Nephron (organoid): ENCODE measurements at regions not wholly inside any gene's neighbourhood (a gene's known extent, or its start where the extent isn't known, plus 50 kb on each side); places are given as distances from the start of the nearest gene placed in this dataset.

Experiments used
- H3K27ac Mint-ChIP-seq, 3 experiments: 2 replicates each; pipeline ENCODE4 v1.8.0; 2020; ENCODE audit warnings: mixed read lengths in 3 of 3, mild to moderate bottlenecking in 2 of 3, moderate library complexity in 1 of 3
- H3K27me3 Mint-ChIP-seq: 2 replicates; pipeline ENCODE4 v1.8.0; 2021; ENCODE audit warnings: low read depth, mild to moderate bottlenecking, moderate library complexity, mixed read lengths
- H3K36me3 Mint-ChIP-seq: 2 replicates; pipeline ENCODE4 v1.8.0; 2020; ENCODE audit warnings: low read depth, mixed read lengths
- H3K4me1 Mint-ChIP-seq: 2 replicates; pipeline ENCODE4 v1.8.0; 2020; ENCODE audit warnings: mixed read lengths
- H3K4me3 Mint-ChIP-seq, 3 experiments: 2 replicates each; pipeline ENCODE4 v1.8.0; 2020; ENCODE audit warnings: mild to moderate bottlenecking in 3 of 3, mixed read lengths in 3 of 3, moderate library complexity in 2 of 3
- H3K9me3 Mint-ChIP-seq: 2 replicates; pipeline ENCODE4 v1.8.0; 2020; ENCODE audit warnings: mixed read lengths
- TF ChIP-seq, protein P1 (sequence below), 3 experiments: fragments of 200-600 bp; sonication (generic); IDR thresholded peaks; one replicate each; pipeline ENCODE4 v1.5.0; 2021; ENCODE audit warnings: antibody characterized with exemption in 3 of 3; ENCODE audit not compliant: unreplicated experiment in 3 of 3

DNA sequence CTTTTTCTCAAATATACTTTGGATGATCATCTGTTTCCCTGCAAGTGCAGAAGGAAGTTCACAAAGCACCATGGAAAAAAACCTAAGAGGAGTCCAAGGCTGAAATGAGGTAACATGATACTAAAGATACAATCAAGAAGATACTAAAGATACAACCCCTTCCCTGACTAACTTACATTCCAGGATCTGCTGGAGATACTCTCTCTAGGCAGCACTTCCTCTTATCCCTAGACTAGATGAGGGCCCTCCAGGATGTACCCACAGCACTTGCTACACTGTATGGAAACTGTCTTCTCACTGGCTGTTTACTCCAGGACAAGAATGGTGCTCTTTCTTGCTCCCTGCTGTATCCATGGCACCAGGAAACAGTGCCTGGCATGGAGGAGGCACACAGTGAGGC is 116.4 kb upstream of the NFE2L3 start:
- Mint-ChIP-seq H3K36me3 (no peaks in the 10 kb centered on the region), H3K4me1 (peaks cover 18% of the 10 kb centered on the region), H3K27me3 (peaks cover 16% of the 10 kb centered on the region), H3K9me3 (peaks cover 3% of the 10 kb centered on the region), H3K27ac (no peak overlapping the region), H3K4me3 (no peak overlapping the region)
- TF ChIP-seq, protein P1, sequence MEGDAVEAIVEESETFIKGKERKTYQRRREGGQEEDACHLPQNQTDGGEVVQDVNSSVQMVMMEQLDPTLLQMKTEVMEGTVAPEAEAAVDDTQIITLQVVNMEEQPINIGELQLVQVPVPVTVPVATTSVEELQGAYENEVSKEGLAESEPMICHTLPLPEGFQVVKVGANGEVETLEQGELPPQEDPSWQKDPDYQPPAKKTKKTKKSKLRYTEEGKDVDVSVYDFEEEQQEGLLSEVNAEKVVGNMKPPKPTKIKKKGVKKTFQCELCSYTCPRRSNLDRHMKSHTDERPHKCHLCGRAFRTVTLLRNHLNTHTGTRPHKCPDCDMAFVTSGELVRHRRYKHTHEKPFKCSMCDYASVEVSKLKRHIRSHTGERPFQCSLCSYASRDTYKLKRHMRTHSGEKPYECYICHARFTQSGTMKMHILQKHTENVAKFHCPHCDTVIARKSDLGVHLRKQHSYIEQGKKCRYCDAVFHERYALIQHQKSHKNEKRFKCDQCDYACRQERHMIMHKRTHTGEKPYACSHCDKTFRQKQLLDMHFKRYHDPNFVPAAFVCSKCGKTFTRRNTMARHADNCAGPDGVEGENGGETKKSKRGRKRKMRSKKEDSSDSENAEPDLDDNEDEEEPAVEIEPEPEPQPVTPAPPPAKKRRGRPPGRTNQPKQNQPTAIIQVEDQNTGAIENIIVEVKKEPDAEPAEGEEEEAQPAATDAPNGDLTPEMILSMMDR (IDR thresholded peaks at IDR 0.05; ENCODE audit: unreplicated experiment in 3 of 3), result no peak

DNA sequence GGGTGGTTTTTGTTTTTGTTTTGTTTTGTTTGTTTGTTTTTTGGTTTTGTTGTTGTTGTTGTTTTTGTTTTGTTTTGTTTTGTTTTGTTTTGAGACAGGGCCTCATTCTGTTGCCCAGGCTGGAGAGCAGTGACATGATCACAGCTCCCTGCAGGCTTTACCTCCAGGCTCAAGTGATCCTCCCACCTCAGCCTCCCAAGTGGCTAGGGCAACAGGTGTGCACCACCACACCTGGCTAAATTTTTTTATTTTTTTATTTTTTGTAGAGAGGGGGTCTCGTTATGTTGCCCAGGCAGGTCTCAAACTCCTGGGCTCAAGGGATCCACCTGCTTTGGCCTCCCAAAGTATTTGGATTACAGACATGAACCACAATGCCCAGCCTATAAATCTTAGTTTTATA is 115.9 kb upstream of the NFE2L3 start:
- Mint-ChIP-seq H3K9me3 (peaks cover 3% of the 10 kb centered on the region), H3K27me3 (peaks cover 16% of the 10 kb centered on the region), H3K4me1 (peaks cover 18% of the 10 kb centered on the region), H3K4me3 (no peak overlapping the region), H3K27ac (no peak overlapping the region), H3K36me3 (no peaks in the 10 kb centered on the region)
- TF ChIP-seq, protein P1 (IDR thresholded peaks at IDR 0.05; ENCODE audit: unreplicated experiment in 3 of 3), result no peak

DNA sequence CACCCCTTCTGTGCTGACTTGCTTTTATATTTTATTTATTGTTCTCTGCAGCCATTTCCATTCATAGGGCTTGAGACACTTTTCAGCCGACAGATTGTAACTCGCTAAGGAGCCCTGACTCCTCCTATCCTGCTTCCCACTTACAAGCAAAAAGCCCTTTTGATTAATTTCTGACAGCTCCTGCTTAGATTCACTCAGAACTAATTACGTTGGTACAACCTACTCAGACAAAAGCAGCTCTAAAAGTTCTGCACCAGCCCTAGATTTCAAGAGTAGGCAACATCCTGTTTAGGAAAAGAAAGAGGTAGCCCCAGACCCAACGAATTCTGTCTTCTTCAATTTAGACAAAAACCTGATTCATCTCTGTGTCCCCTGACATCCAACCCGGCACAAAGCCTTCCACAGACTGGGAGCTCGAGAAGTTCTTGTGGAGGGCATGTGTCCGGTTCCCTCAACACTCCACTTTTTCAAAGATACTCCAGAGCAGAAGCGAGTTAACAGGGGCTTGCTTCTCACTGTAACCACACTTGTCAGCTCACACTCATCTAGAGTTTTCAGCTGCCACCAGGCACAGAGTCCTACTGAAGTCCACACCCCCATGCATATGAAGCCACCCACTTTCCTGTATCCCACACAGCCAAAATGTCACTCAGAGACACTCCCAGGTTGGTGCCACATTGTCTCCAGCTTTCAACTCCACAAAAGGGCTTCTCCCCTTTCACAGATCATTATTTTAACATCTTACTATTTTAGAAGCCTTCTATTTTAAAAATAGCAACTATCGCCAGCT is 113.6 kb upstream of the NFE2L3 start:
- Mint-ChIP-seq H3K4me3 (peak overlapping the region in 1 of 3 experiments; percentile 36), H3K27me3 (peaks cover 16% of the 10 kb centered on the region), H3K9me3 (peaks cover 3% of the 10 kb centered on the region), H3K27ac (peak overlapping the region in 2 of 3 experiments; percentile 14 to 15), H3K4me1 (peaks cover 18% of the 10 kb centered on the region), H3K36me3 (no peaks in the 10 kb centered on the region)
- TF ChIP-seq, protein P1 (IDR thresholded peaks at IDR 0.05; ENCODE audit: unreplicated experiment in 3 of 3), result no peak

DNA sequence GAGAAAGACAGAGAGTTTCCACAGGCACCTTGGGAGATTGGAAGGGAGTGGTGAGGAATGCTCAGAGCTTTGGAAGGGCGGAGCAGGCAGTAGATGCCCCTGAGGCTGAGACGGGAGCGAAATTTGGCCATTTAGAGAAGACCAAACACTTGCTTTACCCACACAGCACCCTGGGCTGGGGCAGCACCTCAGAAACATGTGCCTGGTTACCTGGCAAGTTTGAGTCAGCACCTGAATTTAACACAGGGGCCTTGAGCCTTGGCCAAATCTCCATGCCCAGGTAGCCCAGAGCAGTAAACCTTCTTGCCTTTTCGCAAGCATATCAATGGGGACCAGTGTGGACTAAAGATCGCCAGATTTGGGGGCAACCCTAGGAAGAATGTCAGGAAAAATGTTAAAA is 111.9 kb upstream of the NFE2L3 start:
- no peaks in the 10 kb centered on the region for H3K36me3 Mint-ChIP-seq
- H3K4me3 Mint-ChIP-seq, result no peak overlapping the region
- peaks cover 3% of the 10 kb centered on the region for H3K9me3 Mint-ChIP-seq
- peaks cover 16% of the 10 kb centered on the region for H3K27me3 Mint-ChIP-seq
- no peak overlapping the region for H3K27ac Mint-ChIP-seq
- H3K4me1 Mint-ChIP-seq, result peaks cover 18% of the 10 kb centered on the region
- TF ChIP-seq, protein P1 (IDR thresholded peaks at IDR 0.05; ENCODE audit: unreplicated experiment in 3 of 3), result no peak

DNA sequence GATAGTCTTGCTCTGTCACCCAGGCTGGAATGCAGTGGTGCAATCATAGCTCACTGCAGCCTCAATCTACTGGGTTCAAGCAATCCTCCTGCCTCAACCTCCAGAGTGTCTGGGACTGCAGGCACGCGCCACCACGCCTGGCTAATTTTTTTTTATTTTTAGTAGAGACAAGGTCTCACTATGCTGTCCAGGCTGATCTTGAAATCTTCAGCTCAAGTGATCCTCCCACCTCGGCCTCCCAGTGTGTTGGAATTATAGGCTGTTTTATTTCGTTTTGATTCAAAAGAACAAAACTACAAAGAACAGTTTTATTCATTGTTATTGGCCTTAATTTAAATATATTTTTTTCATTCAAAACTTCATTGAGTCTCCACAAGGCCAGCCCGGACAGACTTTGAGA is 109.8 kb upstream of the NFE2L3 start:
- TF ChIP-seq, protein P1 (IDR thresholded peaks at IDR 0.05; ENCODE audit: unreplicated experiment in 3 of 3), result no peak
- H3K9me3 Mint-ChIP-seq, result no peaks in the 10 kb centered on the region
- no peaks in the 10 kb centered on the region for H3K36me3 Mint-ChIP-seq
- H3K27ac Mint-ChIP-seq, result no peak overlapping the region
- H3K4me3 Mint-ChIP-seq, result no peak overlapping the region
- H3K27me3 Mint-ChIP-seq, result peaks cover 20% of the 10 kb centered on the region
- H3K4me1 Mint-ChIP-seq, result peaks cover 11% of the 10 kb centered on the region

DNA sequence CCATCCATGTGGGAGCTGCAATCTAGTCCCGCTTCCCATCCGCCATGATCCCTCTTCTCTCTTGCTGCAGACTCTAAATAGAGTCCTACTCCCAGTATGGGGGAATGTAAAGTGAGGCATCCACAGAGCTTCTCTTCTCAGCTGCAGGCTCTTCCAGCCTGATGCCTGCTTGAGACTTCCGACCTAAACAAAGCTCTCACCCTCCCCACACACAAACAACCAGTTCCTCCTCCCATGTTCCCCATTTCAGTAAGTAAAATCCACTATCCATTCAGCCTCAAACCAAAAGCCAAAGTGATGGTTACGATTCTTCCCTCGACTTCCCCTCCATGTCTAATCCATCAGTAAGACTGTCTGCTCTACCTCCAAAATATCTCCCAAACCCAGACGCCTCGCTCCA is 108.2 kb upstream of the NFE2L3 start:
- Mint-ChIP-seq H3K4me3 (no peak overlapping the region), H3K4me1 (peaks cover 2% of the 10 kb centered on the region), H3K9me3 (no peaks in the 10 kb centered on the region), H3K27ac (no peak overlapping the region), H3K27me3 (peaks cover 11% of the 10 kb centered on the region), H3K36me3 (no peaks in the 10 kb centered on the region)
- TF ChIP-seq, protein P1 (IDR thresholded peaks at IDR 0.05; ENCODE audit: unreplicated experiment in 3 of 3), result no peak
